Small intestine (tissue), 7 donors: ENCODE measurements at regions not wholly inside any gene's neighbourhood (a gene's known extent, or its start where the extent isn't known, plus 50 kb on each side); places are given as distances from the start of the nearest gene placed in this dataset.

ENCODE experiments used
- DNase-seq, 2 donors: peaks; one replicate each; pipeline versions ENCODE4 v3.0.0 to v3.0.0-alpha.2; 2013
- FAIRE-seq: peaks from 2 replicates; lab custom pipeline; 2012; peaks lifted over from hg19 to GRCh38; lab: Jason Lieb, UNC
- H3K27ac ChIP-seq, 3 donors: one replicate each; pipeline ENCODE4 v1.5.1; 2013; ENCODE audit warnings: low read length in 2 of 3, mild to moderate bottlenecking in 2 of 3, control low read depth in 1 of 3, inconsistent platforms in 1 of 3, low read depth in 1 of 3, moderate library complexity in 1 of 3
- H3K27me3 ChIP-seq, 3 donors: one replicate each; pipeline ENCODE4 v1.6.1; 2013; ENCODE audit warnings: low read length in 3 of 3, inconsistent platforms in 1 of 3; ENCODE audit not compliant: control insufficient read depth in 3 of 3, insufficient read depth in 3 of 3
- H3K36me3 ChIP-seq, 3 donors: one replicate each; pipeline ENCODE4 v1.6.1; 2013; ENCODE audit warnings: low read length in 3 of 3, inconsistent platforms in 1 of 3, low read depth in 1 of 3, mild to moderate bottlenecking in 1 of 3, moderate library complexity in 1 of 3; ENCODE audit not compliant: control insufficient read depth in 3 of 3, insufficient read depth in 2 of 3
- H3K4me1 ChIP-seq, 3 donors: one replicate each; pipeline ENCODE4 v1.6.1; 2013; ENCODE audit warnings: low read length in 2 of 3, inconsistent platforms in 1 of 3, low read depth in 1 of 3, mild to moderate bottlenecking in 1 of 3, moderate library complexity in 1 of 3; ENCODE audit not compliant: control insufficient read depth in 3 of 3, insufficient read depth in 2 of 3
- H3K4me3 ChIP-seq, 3 donors: one replicate each; pipeline ENCODE4 v1.5.1; 2013; ENCODE audit warnings: low read length in 3 of 3, control low read depth in 1 of 3, inconsistent platforms in 1 of 3, low read depth in 1 of 3, mild to moderate bottlenecking in 1 of 3, moderate library complexity in 1 of 3
- H3K9me3 ChIP-seq, 2 donors: one replicate each; pipeline ENCODE4 v1.6.1; 2013; ENCODE audit warnings: low read depth in 1 of 2, low read length in 1 of 2; ENCODE audit not compliant: control insufficient read depth in 2 of 2, insufficient read depth in 1 of 2
- WGBS, 3 donors: extraction: QIAGEN DNeasy Blood & Tissue Kit; methylation state at CpG; one replicate each; pipeline ENCODE4 v1.1.7; 2013; 5-methylcytosine and 5-hydroxymethylcytosine counted together
- donor health status: healthy with polysubstance abuse.
- donor health status: control.
- donor health status: control.
- donor health status: Bipolar disorder and iron deficiency.
- donor health status: healthy.

DNA sequence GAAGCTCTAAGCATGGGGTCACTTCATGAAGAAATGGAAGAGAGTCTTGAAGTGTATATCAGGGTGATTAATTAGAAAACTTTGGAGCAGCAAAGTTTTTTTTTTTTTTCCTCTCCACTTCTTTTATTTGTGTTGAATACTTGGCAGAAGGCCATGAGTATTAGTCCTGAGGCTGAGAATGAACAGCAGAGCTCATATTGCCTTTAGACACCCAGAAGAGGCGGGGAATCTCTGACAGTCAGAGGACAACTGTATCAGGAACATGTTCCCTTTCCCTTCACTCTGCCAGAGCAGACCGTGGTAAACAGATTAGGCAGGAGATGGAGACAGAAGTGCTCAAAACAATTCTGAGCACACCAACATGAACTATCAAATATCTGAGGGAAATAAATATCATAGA, 300.9 kb downstream of the FAM47A start:
- FAIRE-seq (no peak), DNase-seq (no peak)
- no peak overlapping the region for H3K4me3 ChIP-seq
- no peaks in the 10 kb centered on the region for H3K36me3 ChIP-seq
- no peaks in the 10 kb centered on the region for H3K27me3 ChIP-seq
- H3K4me1 ChIP-seq = no peaks in the 10 kb centered on the region
- 41 to 51% (median 47%) methylated on average over 2 of the region's 2 CpGs for WGBS, 3 donors
- H3K9me3 ChIP-seq = peaks cover 0 to 3% of the 10 kb centered on the region in 2 donors
- H3K27ac ChIP-seq = no peak overlapping the region

- no peak for FAIRE-seq
Observed at GRCh38 chrX:33817266-33817665, 314.8 kb downstream of the FAM47A start.

GRCh38 chrX:33808636-33809035, 323.5 kb downstream of the FAM47A start:
- Histone ChIP-seq H3K4me1 (no peaks in the 10 kb centered on the region), H3K4me3 (no peak overlapping the region), H3K9me3 (no peaks in the 10 kb centered on the region), H3K27me3 (no peaks in the 10 kb centered on the region), H3K36me3 (no peaks in the 10 kb centered on the region), H3K27ac (no peak overlapping the region)
- 67 to 83% (median 69%) methylated on average over 5 of the region's 5 CpGs for WGBS, 3 donors
- FAIRE-seq (no peak), DNase-seq (no peak)

More at GRCh38 chrX:33817266-33817665, 314.8 kb downstream of the FAM47A start:
- Histone ChIP-seq H3K27me3 (no peaks in the 10 kb centered on the region), H3K27ac (no peak overlapping the region), H3K36me3 (no peaks in the 10 kb centered on the region), H3K4me3 (no peak overlapping the region), H3K4me1 (no peaks in the 10 kb centered on the region), H3K9me3 (peaks cover 0 to 1% of the 10 kb centered on the region in 2 donors)
- DNase-seq = no peak
- 76 to 92% (median 86%) methylated on average over 7 of the region's 7 CpGs for WGBS, 3 donors

DNA sequence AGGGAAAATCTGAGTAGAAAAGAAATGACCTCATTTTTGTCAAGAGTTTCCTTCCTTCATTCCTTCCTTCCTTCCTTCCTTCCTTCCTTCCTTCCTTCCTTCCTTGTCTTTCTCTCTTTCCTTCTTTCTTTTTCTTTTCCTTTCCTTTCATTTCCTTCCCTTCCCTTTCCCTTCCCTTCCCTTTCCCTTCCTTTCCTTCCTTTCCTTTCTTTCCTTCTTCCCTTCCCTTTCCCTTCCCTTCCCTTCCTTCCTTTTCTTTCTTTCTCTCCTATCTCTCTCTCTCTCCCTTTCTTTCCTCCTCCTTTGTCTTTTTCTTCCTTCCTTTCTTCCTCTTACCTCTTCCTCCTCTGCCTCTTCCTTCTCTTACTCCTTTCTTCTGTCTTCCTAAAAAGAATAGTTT, 347.6 kb downstream of the FAM47A start:
- DNase-seq (no peak), FAIRE-seq (no peak)
- Histone ChIP-seq H3K4me3 (no peak overlapping the region), H3K4me1 (no peaks in the 10 kb centered on the region), H3K27ac (no peak overlapping the region), H3K9me3 (no peaks in the 10 kb centered on the region), H3K27me3 (no peaks in the 10 kb centered on the region), H3K36me3 (no peaks in the 10 kb centered on the region)

GRCh38 chrX:33741807-33742206, 390.3 kb downstream of the FAM47A start:
- no peak for DNase-seq
- Histone ChIP-seq H3K4me3 (no peak overlapping the region), H3K27me3 (no peaks in the 10 kb centered on the region), H3K36me3 (no peaks in the 10 kb centered on the region), H3K9me3 (peaks cover 0 to 5% of the 10 kb centered on the region in 2 donors), H3K4me1 (no peaks in the 10 kb centered on the region), H3K27ac (no peak overlapping the region)
- 81 to 88% (median 86%) methylated on average over 11 of the region's 11 CpGs for WGBS, 3 donors
- FAIRE-seq = no peak

DNA sequence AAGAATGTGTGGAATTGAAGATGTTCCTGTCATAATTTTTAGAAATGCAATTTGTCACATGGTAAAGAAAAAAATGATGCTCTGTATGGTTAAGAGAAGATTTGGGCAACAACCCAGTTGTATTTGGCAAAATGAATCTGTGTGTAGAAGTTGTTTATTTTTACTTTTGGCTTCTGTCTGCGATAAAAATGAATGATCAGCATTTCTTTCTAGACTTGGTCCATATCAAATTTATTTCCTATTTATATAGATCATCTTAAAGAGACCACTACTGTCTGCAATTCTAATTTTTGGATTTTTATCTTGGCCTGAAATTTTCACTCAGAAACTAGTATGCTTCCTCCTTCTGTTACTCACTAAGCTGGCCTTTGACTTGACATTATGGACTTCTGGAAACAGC, 396.9 kb downstream of the FAM47A start:
- 71 to 90% (median 77%) methylated on average over 1 of the region's 1 CpG for WGBS, 3 donors

GRCh38 chrX:33726281-33727160, 405.6 kb downstream of the FAM47A start:
- H3K27ac ChIP-seq = peak overlapping the region in 2 of 3 donors; percentile 24 to 33
- H3K4me3 ChIP-seq = peak overlapping the region in 1 of 3 donors; percentile 36
- H3K27me3 ChIP-seq = peaks cover 0 to 2% (median 0%) of the 10 kb centered on the region in 3 donors
- DNase-seq (peak in 1 of 2 donors; percentile 1), FAIRE-seq (no peak)
- no peaks in the 10 kb centered on the region for H3K4me1 ChIP-seq
- H3K36me3 ChIP-seq = no peaks in the 10 kb centered on the region
- no peaks in the 10 kb centered on the region for H3K9me3 ChIP-seq
- 11 to 45% (median 40%) methylated on average over 44 to 45 of the region's 45 CpGs for WGBS, 3 donors

More for the DNA sequence above, 396.9 kb downstream of the FAM47A start:
- H3K9me3 ChIP-seq = no peaks in the 10 kb centered on the region
- H3K36me3 ChIP-seq = no peaks in the 10 kb centered on the region
- H3K27me3 ChIP-seq = no peaks in the 10 kb centered on the region
- H3K4me1 ChIP-seq = no peaks in the 10 kb centered on the region
- FAIRE-seq (no peak), DNase-seq (no peak)
- no peak overlapping the region for H3K4me3 ChIP-seq
- no peak overlapping the region for H3K27ac ChIP-seq

GRCh38 chrX:33725535-33726210, 406.4 kb downstream of the FAM47A start:
- peak overlapping the region in 1 of 3 donors; percentile 33 for H3K27ac ChIP-seq
- DNase-seq (peak in 1 of 2 donors; percentile 14), FAIRE-seq (no peak)
- H3K4me3 ChIP-seq = peak overlapping the region in 1 of 3 donors; percentile 36
- no peaks in the 10 kb centered on the region for H3K9me3 ChIP-seq
- 4 to 20% (median 11%) methylated on average over 15 of the region's 15 CpGs for WGBS, 3 donors
- H3K36me3 ChIP-seq = no peaks in the 10 kb centered on the region
- no peaks in the 10 kb centered on the region for H3K4me1 ChIP-seq
- peaks cover 0 to 2% (median 0%) of the 10 kb centered on the region in 3 donors for H3K27me3 ChIP-seq
